HL-60 (cell line): ENCODE measurements at regions not wholly inside any gene's neighbourhood (a gene's known extent, or its start where the extent isn't known, plus 50 kb on each side); places are given as distances from the start of the nearest gene placed in this dataset.

Experiments used
- CTCF ChIP-seq: IDR thresholded peaks from one replicate; pipeline ENCODE4 v1.5.1; 2011; ENCODE audit warnings: low read length, control low read depth, inconsistent platforms; ENCODE audit not compliant: insufficient read depth
- GABPA ChIP-seq: IDR thresholded peaks from 2 replicates; pipeline ENCODE4 v1.6.1; 2012; ENCODE audit warnings: low read depth
- POLR2AphosphoS5 ChIP-seq: IDR thresholded peaks from 2 replicates; pipeline ENCODE4 v1.6.1; 2012; ENCODE audit warnings: low read depth
- REST ChIP-seq: IDR thresholded peaks from 2 replicates; pipeline ENCODE4 v1.6.1; 2012; ENCODE audit warnings: low read depth; ENCODE audit not compliant: insufficient replicate concordance
- SPI1 ChIP-seq: IDR thresholded peaks from 2 replicates; pipeline ENCODE4 v1.6.1; 2012; ENCODE audit warnings: low read depth, mild to moderate bottlenecking, borderline replicate concordance

GRCh38 chr6:154579485-154579884 is 69.0 kb upstream of the CNKSR3 start:
- TF ChIP-seq CTCF (no peak), POLR2AphosphoS5 (no peak), GABPA (no peak), REST (no peak), SPI1 (no peak)
